Osteoblast (primary cell): ENCODE measurements at regions not wholly inside any gene's neighbourhood (a gene's known extent, or its start where the extent isn't known, plus 50 kb on each side); places are given as distances from the start of the nearest gene placed in this dataset.

Experiments
- DNase-seq: peaks from one replicate; pipeline ENCODE4 v3.0.0; 2011; ENCODE audit warnings: low spot score, mixed read lengths; ENCODE audit not compliant: insufficient read length; ENCODE audit errors: missing footprints
- H2AFZ ChIP-seq: 2 replicates; pipeline ENCODE4 v1.6.0; 2011; ENCODE audit warnings: mild to moderate bottlenecking, low read length
- H3K27ac ChIP-seq: 2 replicates; pipeline ENCODE4 v1.5.1; 2011; ENCODE audit warnings: mild to moderate bottlenecking, low read depth, low read length, moderate library complexity
- H3K27me3 ChIP-seq: 2 replicates; pipeline ENCODE4 v1.6.0; 2012; ENCODE audit warnings: mild to moderate bottlenecking, control low read depth, inconsistent platforms, low read length, moderate library complexity; ENCODE audit not compliant: insufficient read depth
- H3K36me3 ChIP-seq: 2 replicates; pipeline ENCODE4 v1.5.1; 2011; ENCODE audit warnings: mild to moderate bottlenecking, low read length, control low read depth, moderate library complexity; ENCODE audit not compliant: insufficient read depth
- H3K4me1 ChIP-seq: 2 replicates; pipeline ENCODE4 v1.5.1; 2011; ENCODE audit warnings: mild to moderate bottlenecking, low read length, control low read depth, moderate library complexity; ENCODE audit not compliant: insufficient read depth
- H3K4me2 ChIP-seq: 2 replicates; pipeline ENCODE4 v1.6.0; 2011; ENCODE audit warnings: mild to moderate bottlenecking, low read length; ENCODE audit not compliant: insufficient read depth
- H3K4me3 ChIP-seq: fragments of 200-600 bp; sonication (generic); 3 replicates; pipeline ENCODE4 v1.5.1; 2012; ENCODE audit warnings: mild to moderate bottlenecking, low read length, inconsistent platforms; ENCODE audit not compliant: insufficient read depth
- H3K79me2 ChIP-seq: 2 replicates; pipeline ENCODE4 v1.6.0; 2012; ENCODE audit warnings: mild to moderate bottlenecking, low read length, control low read depth, inconsistent platforms; ENCODE audit not compliant: insufficient read depth
- H3K9me3 ChIP-seq: 2 replicates; pipeline ENCODE4 v1.5.1; 2011; ENCODE audit warnings: low read depth, low read length, control low read depth
- H4K20me1 ChIP-seq: 2 replicates; pipeline ENCODE4 v1.6.0; 2012; ENCODE audit warnings: mild to moderate bottlenecking, low read length, control low read depth; ENCODE audit not compliant: insufficient read depth
- CTCF ChIP-seq: IDR thresholded peaks from 2 replicates; pipeline ENCODE4 v1.5.1; 2011; ENCODE audit warnings: mild to moderate bottlenecking, low read depth, low read length, moderate library complexity; ENCODE audit errors: extremely low read depth

DNA sequence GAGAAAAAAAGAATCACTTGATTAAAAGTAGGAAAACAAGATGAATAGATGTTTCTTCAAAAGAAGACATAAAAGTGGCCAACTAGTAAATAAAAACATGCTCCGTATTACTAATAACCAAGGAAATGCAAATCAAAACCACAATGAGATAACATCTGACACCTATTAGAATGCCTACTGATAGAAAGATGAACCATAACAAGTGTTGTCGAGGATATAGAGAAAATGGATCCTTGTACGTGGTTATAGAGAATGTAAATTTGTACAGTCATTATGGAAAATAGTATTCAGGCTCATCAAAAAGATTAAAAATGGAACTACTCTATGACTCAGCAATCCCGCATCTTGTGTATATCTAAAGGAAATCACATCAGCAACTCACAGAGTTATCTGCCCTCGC, 415.8 kb upstream of the SLITRK5 start:
- H3K27ac ChIP-seq = no peak overlapping the region
- H2AFZ ChIP-seq = no peak overlapping the region

DNA sequence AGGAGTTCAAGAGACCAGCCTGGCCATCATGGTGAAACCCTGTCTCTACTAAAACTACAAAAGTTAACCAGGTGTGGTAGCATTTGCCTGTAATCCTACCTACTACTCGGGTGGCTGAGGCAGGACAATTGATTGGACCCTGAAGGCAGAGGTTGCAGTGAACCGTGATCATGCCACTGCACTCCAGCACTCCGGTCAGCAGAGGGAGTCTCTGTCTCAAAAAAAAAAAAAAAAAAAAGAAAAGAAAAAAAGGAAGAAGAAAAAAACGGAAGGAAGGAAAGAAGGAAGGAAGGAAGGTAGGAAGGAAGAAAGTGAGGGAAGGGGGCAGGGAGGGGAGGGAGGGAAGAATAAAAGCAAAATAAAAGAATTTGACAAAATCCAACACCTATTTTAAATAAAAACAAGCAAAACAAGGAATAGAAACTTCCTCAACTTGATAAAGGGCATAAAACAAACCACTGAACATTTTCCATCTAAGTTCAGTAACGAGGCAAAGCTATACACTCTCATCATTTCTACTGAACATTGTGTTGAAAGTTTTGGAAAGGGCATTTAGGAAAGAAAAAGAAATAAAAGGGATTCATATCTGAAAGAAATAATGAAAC, 411.6 kb upstream of the SLITRK5 start:
- no peak for TF ChIP-seq CTCF
- Histone ChIP-seq H3K4me2 (no peak overlapping the region), H3K9me3 (no peaks in the 10 kb centered on the region), H3K27me3 (no peaks in the 10 kb centered on the region), H3K79me2 (no peaks in the 10 kb centered on the region), H3K36me3 (no peaks in the 10 kb centered on the region), H3K4me1 (no peaks in the 10 kb centered on the region), H3K27ac (no peak overlapping the region), H3K4me3 (no peak overlapping the region), H4K20me1 (no peaks in the 10 kb centered on the region), H2AFZ (no peak overlapping the region)
- no peak for DNase-seq

More for the DNA sequence above, 415.8 kb upstream of the SLITRK5 start:
- Histone ChIP-seq H3K4me3 (no peak overlapping the region), H4K20me1 (no peaks in the 10 kb centered on the region), H3K4me2 (no peak overlapping the region), H3K36me3 (no peaks in the 10 kb centered on the region), H3K27me3 (no peaks in the 10 kb centered on the region), H3K9me3 (no peaks in the 10 kb centered on the region), H3K79me2 (no peaks in the 10 kb centered on the region), H3K4me1 (no peaks in the 10 kb centered on the region)
- no peak for DNase-seq
- no peak for TF ChIP-seq CTCF

GRCh38 chr13:87274209-87274819, 396.9 kb upstream of the SLITRK5 start:
- no peak for TF ChIP-seq CTCF
- Histone ChIP-seq H3K27me3 (no peaks in the 10 kb centered on the region), H3K27ac (no peak overlapping the region), H2AFZ (no peak overlapping the region), H3K4me2 (no peak overlapping the region), H3K36me3 (no peaks in the 10 kb centered on the region), H3K79me2 (no peaks in the 10 kb centered on the region), H3K9me3 (peaks cover 2% of the 10 kb centered on the region), H4K20me1 (no peaks in the 10 kb centered on the region), H3K4me3 (no peak overlapping the region), H3K4me1 (no peaks in the 10 kb centered on the region)
- no peak for DNase-seq

GRCh38 chr13:87280139-87280538, 391.0 kb upstream of the SLITRK5 start:
- H3K4me3 ChIP-seq = no peak overlapping the region
- TF ChIP-seq CTCF = no peak
- no peak overlapping the region for H2AFZ ChIP-seq
- no peaks in the 10 kb centered on the region for H4K20me1 ChIP-seq
- no peaks in the 10 kb centered on the region for H3K4me1 ChIP-seq
- peaks cover 2% of the 10 kb centered on the region for H3K9me3 ChIP-seq
- no peaks in the 10 kb centered on the region for H3K79me2 ChIP-seq
- H3K4me2 ChIP-seq = no peak overlapping the region
- H3K27me3 ChIP-seq = no peaks in the 10 kb centered on the region
- no peak overlapping the region for H3K27ac ChIP-seq
- DNase-seq = no peak
- no peaks in the 10 kb centered on the region for H3K36me3 ChIP-seq
